Naive thymus-derived CD8-positive, alpha-beta T cell (primary cell): ENCODE measurements at regions not wholly inside any gene's neighbourhood (a gene's known extent, or its start where the extent isn't known, plus 50 kb on each side); places are given as distances from the start of the nearest gene placed in this dataset.
A peak's percentile ranks its signal among the peaks of the same experiment; 100 is the strongest.
"Not testable (repeated sequence)": the region's sequence is repeated elsewhere in the genome, so short reads cannot be mapped to it uniquely, and the experiment has no call there.

Source experiments
- ATAC-seq, 2 donors: fragments of 150-1000 bp; cut with Tn5 transposase in 1 of 2; sonication (Bioruptor Pico), chemical (Tn5 transposase) in 1 of 2; 1 replicate in 1 of 2; 2 replicates in 1 of 2; pipeline ENCODE4 v1.10.0; 2021; ENCODE audit warnings: mild to moderate bottlenecking in 2 of 2, moderate library complexity in 2 of 2
- POLR2A ChIA-PET: fragments of 350-600 bp; sonication (Branson Sonifier 250); formaldehyde crosslinking; loops from one replicate; lab custom pipeline; 2021; ENCODE audit warnings: antibody characterized with exemption; lab: Charles Lee
- DNase-seq, 10 donors: peaks; one replicate each; pipeline versions ENCODE4 v3.0.0 to v3.0.0-alpha.2; 2020 to 2022
- H3K27ac Mint-ChIP-seq, 10 donors: one replicate each; pipeline ENCODE4 v1.8.0; 2020 to 2022; ENCODE audit warnings: mild to moderate bottlenecking in 10 of 10, mixed read lengths in 10 of 10, moderate library complexity in 4 of 10, inconsistent platforms in 1 of 10
- H3K27me3 Mint-ChIP-seq, 5 donors: one replicate each; pipeline ENCODE4 v1.8.0; 2021 to 2022; ENCODE audit warnings: mixed read lengths in 5 of 5
- H3K36me3 Mint-ChIP-seq, 3 donors: one replicate each; pipeline ENCODE4 v1.8.0; 2020 to 2022; ENCODE audit warnings: mixed read lengths in 3 of 3, mild to moderate bottlenecking in 2 of 3, inconsistent platforms in 1 of 3
- H3K4me1 Mint-ChIP-seq, 4 donors: one replicate each; pipeline ENCODE4 v1.8.0; 2021 to 2022; ENCODE audit warnings: mixed read lengths in 4 of 4
- H3K4me3 Mint-ChIP-seq, 10 donors: one replicate each; pipeline ENCODE4 v1.8.0; 2020 to 2022; ENCODE audit warnings: mild to moderate bottlenecking in 10 of 10, mixed read lengths in 10 of 10, moderate library complexity in 6 of 10, inconsistent platforms in 1 of 10
- H3K9me3 Mint-ChIP-seq, 9 donors: one replicate each; pipeline ENCODE4 v1.8.0; 2020 to 2022; ENCODE audit warnings: mixed read lengths in 9 of 9, mild to moderate bottlenecking in 3 of 9, inconsistent platforms in 1 of 9, moderate library complexity in 1 of 9

DNA sequence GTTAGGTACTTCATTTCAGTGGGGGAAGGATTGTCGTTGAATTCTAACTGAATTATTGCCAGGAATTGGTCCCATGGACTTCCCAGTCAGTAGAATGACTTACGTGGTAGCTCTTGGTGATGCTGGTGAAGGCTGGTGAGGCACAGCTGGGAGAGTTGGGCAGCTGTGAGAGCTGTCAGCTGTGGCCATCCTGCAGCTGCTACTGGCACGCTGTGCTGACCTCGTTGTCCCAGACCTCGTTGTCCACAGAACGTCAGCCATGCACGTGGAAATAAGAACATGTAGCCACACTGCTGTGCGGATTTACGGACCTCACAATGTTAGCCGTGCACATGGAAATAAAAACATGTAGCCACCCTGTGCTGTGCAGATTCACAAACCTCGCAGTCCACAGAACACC, 102.3 kb downstream of the NPIPB11 start:
- Mint-ChIP-seq H3K4me3 (no peak overlapping the region), H3K27ac (no peak overlapping the region), H3K27me3 (no peaks in the 10 kb centered on the region), H3K4me1 (peaks cover 0 to 20% (median 2%) of the 10 kb centered on the region in 4 donors), H3K36me3 (no peaks in the 10 kb centered on the region), H3K9me3 (no peaks in the 10 kb centered on the region)
- DNase-seq (no peak), ATAC-seq (no peak)
- POLR2A ChIA-PET: no interaction called here

DNA sequence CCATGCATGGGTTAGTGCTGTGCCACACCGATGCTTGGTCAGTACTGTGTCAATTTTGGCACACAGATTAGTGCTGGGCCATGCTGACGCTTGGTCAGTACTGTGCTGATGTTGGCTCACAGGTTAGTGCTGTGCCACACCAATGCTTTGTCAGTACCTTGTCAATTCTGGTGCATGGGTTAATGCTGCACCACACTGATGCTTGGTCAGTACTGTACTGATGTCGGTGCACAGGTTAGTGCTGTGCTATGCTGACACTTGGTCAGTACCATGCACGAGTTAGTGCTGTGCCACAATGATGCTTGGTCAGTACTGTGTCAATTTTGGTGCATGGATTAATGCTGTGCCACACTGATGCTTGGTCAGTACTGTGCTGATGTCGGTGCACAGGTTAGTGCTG, 103.0 kb downstream of the NPIPB11 start:
- no peaks in the 10 kb centered on the region for H3K36me3 Mint-ChIP-seq

DNA sequence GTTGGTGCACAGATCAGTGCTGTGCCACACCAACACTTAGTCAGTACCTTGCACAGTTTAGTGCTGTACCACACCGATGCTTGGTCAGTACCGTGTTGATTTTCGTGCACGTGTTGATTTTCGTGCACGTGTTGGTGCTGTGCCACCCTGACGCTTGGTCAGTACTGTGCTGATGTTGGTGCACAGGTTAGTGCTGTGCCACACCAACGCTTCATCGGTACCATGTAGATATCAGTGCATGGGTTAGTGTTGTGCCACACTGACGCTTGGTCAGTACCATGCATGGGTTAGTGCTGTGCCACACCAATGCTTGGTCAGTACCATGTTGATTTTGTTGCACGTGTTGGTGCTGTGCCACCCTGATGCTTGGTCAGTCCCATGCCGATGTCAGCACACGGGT, 103.5 kb downstream of the NPIPB11 start:
- Mint-ChIP-seq H3K36me3 (no peaks in the 10 kb centered on the region), H3K27ac (no peak overlapping the region), H3K27me3 (no peaks in the 10 kb centered on the region), H3K4me3 (no peak overlapping the region), H3K9me3 (no peaks in the 10 kb centered on the region), H3K4me1 (peaks cover 0 to 20% (median 3%) of the 10 kb centered on the region in 4 donors)
- POLR2A ChIA-PET: no interaction called here
- ATAC-seq (no peak), DNase-seq (no peak)

More for the DNA sequence above, 103.0 kb downstream of the NPIPB11 start:
- no peak for DNase-seq
- POLR2A ChIA-PET: no interaction called here
- H3K27me3 Mint-ChIP-seq: no peaks in the 10 kb centered on the region
- ATAC-seq: no peak
- H3K9me3 Mint-ChIP-seq: no peaks in the 10 kb centered on the region
- H3K4me1 Mint-ChIP-seq: peaks cover 0 to 20% (median 3%) of the 10 kb centered on the region in 4 donors
- H3K4me3 Mint-ChIP-seq: no peak overlapping the region
- no peak overlapping the region for H3K27ac Mint-ChIP-seq

DNA sequence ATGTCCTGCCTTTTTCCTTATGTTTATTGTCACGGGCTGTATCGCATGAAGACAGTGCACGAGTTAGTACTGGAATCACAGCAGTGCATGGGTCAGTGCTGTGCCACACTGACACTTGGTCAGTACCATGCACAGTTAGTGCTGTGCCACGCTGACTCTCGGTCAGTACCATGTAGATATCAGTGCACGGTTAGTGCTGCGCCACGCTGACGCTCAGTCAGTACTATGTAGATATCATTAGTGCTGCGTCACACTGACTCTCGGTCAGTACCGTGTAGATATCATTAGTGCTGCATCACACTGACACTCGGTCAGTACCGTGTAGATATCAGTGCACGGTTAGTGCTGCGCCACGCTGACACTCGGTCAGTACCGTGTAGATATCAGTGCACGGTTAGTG, 104.1 kb downstream of the NPIPB11 start:
- H3K9me3 Mint-ChIP-seq, DNase-seq, H3K36me3 Mint-ChIP-seq, ATAC-seq, POLR2A ChIA-PET, H3K27me3 Mint-ChIP-seq, H3K4me3 Mint-ChIP-seq: not testable (repeated sequence)
- Mint-ChIP-seq H3K4me1 (peaks cover 0 to 15% (median 4%) of the 10 kb centered on the region in 4 donors), H3K27ac (peak overlapping the region in 1 of 10 donors; percentile 14)

DNA sequence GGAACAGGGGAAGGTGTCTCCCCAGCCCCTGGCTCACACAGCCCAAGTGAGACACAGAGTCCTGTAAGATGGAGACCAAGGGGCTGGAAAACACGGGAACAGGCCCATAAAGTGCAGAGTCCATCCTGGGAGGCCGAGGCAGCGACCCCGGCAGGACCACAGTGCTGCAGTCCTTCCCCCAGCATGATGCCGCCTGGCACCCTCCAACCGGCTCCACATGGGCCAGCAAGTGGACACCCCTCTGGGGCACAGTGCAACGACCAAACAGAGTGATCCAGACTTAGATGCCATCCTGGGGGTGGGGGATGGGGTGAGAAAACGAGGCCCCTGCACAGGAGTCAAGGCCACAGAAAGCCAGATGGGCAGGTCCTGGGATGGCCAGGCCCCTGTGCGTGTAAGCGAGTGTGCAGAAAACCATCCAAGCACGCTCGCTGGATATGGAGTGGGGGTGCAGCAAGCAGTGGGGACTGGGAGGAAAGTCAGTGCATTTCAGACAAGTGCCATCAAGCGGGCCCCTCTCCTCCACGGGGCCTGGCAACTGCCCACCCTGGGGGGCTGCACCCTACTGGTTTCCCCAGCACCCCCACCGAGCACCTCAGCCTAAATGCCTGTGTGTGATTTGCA, 104.7 kb downstream of the NPIPB11 start:
- H3K9me3 Mint-ChIP-seq, POLR2A ChIA-PET, ATAC-seq, H3K27me3 Mint-ChIP-seq, DNase-seq, H3K27ac Mint-ChIP-seq, H3K4me3 Mint-ChIP-seq, H3K36me3 Mint-ChIP-seq: not testable (repeated sequence)
- peaks cover 0 to 13% (median 4%) of the 10 kb centered on the region in 4 donors for H3K4me1 Mint-ChIP-seq

DNA sequence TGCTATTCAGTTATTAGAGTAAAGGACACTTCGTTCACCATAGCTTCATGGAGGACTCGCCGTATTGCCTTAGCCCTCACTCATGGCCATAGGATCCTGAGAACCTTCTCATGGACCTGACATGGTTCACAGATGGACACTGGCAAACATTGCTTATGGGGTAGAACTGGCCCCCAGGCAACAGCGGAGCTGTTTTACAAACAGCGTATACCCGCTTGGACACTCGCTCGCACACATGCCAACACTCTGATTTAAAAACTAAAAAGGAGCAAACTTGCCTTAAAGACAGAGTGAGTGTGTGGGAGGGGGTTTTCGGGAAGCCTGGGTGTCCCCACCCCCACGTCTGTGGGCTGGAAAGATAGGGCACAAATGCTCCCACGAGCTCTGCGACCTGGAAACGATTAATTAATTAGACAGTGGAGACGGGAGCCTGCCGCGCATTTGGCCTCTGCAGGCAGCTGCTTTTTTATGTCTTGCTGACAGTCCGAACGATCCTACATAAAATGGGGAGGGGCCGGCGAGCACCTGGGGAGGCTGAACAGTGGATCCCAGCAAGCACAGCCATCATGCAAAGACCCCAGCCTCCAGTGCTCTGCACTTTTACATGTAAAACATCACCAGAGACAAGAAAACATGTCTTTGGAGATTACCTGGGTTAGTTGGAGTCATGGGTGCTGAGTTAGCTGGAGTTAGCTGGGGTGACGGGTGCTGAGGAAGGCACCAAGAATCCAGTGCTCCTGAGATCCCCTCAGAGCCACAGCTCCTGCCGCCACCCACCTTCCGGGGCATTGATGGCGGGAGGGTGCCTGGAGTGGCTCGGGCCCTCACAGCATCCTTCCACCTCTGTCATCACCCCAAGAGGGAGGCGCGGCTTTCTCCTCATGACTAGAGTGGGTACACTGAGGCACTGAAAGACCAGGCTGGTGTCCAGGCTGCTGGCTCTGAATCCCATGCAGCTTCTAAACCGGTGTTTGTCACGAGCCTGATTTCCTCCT, 105.7 kb downstream of the NPIPB11 start:
- H3K36me3 Mint-ChIP-seq, H3K4me3 Mint-ChIP-seq, DNase-seq, POLR2A ChIA-PET, H3K27me3 Mint-ChIP-seq, ATAC-seq, H3K27ac Mint-ChIP-seq, H3K9me3 Mint-ChIP-seq: not testable (repeated sequence)
- H3K4me1 Mint-ChIP-seq: peaks cover 0 to 13% (median 4%) of the 10 kb centered on the region in 4 donors

DNA sequence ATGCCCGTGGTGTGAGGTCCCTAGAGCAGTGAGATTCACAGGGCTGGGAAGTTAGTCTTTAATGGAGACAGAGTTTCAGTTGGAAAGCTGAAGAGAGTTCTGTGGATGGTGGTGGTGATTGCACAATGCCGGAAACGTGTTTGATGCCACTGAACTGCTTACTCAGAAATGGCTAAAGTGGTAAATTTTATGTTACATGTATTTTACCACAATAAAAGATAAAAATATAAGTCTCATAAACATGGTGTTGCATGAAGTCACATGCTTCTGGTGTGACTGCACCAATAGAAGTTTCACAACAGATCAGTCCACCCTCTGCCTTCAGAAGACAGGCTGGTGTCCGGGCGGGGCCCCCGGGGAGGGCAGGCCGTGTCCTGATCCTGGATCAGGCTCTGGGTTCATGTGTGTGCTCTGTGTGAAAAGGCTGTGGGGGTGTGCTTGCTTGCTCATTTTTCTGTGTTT, 106.5 kb downstream of the NPIPB11 start:
- H3K27me3 Mint-ChIP-seq, DNase-seq, H3K27ac Mint-ChIP-seq, H3K4me3 Mint-ChIP-seq, ATAC-seq, POLR2A ChIA-PET, H3K9me3 Mint-ChIP-seq, H3K36me3 Mint-ChIP-seq: not testable (repeated sequence)
- peaks cover 0 to 13% (median 3%) of the 10 kb centered on the region in 4 donors for H3K4me1 Mint-ChIP-seq

DNA sequence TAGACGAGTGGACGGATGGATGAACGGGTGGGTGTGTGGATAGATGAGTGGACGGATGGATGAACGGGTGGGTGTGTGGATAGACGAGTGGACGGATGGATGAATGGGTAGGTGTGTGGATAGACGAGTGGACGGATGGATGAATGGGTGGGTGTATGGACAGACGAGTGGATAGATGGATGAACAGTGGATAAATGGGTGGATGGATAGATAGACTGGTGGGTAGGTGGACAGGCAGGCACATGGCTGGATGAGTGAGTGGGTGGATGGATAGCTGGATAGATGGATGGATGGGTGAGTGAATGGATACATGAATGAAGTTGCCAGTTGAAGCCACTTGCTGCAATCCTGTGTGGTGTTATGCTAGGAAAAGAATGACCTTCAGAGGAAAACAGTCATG, 107.5 kb downstream of the NPIPB11 start:
- H3K27me3 Mint-ChIP-seq, H3K36me3 Mint-ChIP-seq, H3K9me3 Mint-ChIP-seq, POLR2A ChIA-PET, DNase-seq, ATAC-seq, H3K4me3 Mint-ChIP-seq: not testable (repeated sequence)
- Mint-ChIP-seq H3K27ac (peak overlapping the region in 1 of 10 donors; percentile 35), H3K4me1 (peaks cover 0 to 13% (median 4%) of the 10 kb centered on the region in 4 donors)

DNA sequence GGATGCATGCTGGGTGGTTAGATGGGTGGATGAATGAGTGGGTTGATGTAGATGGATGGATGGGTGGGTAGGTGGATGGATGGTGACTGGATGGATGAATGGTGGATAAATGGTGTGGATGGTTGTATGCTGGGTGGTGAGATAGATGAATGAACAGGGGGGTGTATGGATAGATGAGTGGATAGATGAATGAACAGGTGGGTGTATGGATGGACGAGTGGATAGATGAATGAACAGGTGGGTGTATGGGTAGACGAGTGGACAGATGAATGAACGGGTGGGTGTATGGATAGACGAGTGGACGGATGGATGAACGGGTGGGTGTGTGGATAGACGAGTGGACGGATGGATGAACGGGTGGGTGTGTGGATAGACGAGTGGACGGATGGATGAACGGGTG, 108.2 kb downstream of the NPIPB11 start:
- ATAC-seq, H3K4me3 Mint-ChIP-seq, H3K36me3 Mint-ChIP-seq, H3K27me3 Mint-ChIP-seq, H3K27ac Mint-ChIP-seq, DNase-seq, POLR2A ChIA-PET, H3K9me3 Mint-ChIP-seq: not testable (repeated sequence)
- peaks cover 0 to 13% (median 4%) of the 10 kb centered on the region in 4 donors for H3K4me1 Mint-ChIP-seq

DNA sequence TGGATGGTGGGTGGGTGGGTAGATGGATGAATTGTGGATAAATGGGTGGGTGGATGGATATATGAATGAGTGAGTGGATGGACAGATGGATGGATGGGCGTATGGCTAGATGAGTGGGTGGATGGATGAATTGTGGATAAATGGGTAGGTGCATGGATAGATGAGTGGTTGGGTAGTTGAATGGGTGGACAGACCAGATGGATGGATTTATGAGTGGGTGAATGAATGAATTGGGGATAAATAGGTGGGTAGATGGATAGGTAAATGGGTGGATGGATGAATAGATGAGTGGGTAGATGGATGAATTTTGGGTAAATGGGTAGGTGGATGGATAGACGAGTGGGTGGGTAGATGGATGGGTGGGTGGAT, 108.7 kb downstream of the NPIPB11 start:
- ATAC-seq, H3K9me3 Mint-ChIP-seq, H3K36me3 Mint-ChIP-seq, POLR2A ChIA-PET, DNase-seq, H3K27me3 Mint-ChIP-seq: not testable (repeated sequence)
- H3K4me3 Mint-ChIP-seq: peak overlapping the region in 1 of 10 donors; percentile 11
- peaks cover 0 to 13% (median 4%) of the 10 kb centered on the region in 4 donors for H3K4me1 Mint-ChIP-seq
- peak overlapping the region in 1 of 10 donors; percentile 46 for H3K27ac Mint-ChIP-seq

DNA sequence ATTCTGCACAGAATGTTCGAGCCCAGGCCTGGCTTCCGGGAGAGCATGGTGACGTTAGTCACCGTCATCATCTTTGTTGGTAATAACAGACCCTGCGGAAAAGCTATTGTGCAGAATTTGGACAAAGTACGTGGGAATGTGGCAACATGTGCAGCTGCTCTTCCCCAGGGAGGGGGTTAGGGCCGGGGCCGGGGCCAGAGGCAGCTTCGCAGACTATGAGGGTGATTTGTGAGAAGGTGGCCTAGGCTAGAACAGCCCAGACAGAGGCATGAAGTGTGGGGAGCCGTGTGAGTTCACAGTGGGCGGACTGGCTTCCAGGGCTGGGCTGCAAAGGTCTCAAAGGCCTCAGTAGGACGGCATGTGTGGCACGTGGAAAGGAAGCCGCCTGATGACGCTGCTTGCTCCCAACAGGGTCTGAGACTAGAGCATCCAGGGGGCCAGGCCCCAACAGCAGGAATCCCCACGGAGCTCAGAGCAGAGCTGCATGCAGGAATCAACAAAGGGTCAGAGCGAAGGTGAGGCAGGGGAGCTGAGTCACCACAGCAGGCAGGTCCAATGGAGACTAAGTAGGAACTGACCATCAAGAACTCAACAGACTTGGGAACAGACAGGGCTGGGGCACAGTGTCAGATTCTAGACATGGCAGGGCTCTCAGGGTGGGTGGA, 109.2 kb downstream of the NPIPB11 start:
- H3K4me3 Mint-ChIP-seq, ATAC-seq, H3K9me3 Mint-ChIP-seq, H3K36me3 Mint-ChIP-seq, POLR2A ChIA-PET, H3K27me3 Mint-ChIP-seq, DNase-seq: not testable (repeated sequence)
- peak overlapping the region in 1 of 10 donors; percentile 46 for H3K27ac Mint-ChIP-seq
- H3K4me1 Mint-ChIP-seq: peaks cover 0 to 13% (median 4%) of the 10 kb centered on the region in 4 donors

DNA sequence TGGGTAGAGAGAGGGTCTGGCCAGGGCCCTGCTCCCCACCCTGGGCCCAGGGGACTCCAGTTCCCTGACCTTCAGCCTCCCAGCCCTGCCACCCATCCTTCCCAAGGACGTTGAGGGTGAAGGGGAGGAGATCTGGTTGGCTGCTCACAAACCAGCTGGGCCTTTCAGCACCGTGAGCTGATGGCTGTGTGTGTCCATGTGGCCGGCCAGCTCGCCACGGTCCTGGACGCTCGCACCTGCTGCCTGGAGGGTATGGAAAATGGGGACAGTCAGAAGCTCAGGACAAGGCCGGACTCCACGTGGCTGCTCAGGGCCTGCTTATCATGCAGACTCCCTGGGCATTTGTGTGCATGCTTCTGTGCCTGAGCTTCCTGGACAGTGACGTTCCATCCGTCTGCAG, 110.3 kb downstream of the NPIPB11 start:
- POLR2A ChIA-PET, H3K4me3 Mint-ChIP-seq, H3K36me3 Mint-ChIP-seq, DNase-seq, ATAC-seq, H3K9me3 Mint-ChIP-seq, H3K27me3 Mint-ChIP-seq, H3K27ac Mint-ChIP-seq: not testable (repeated sequence)
- H3K4me1 Mint-ChIP-seq: peaks cover 0 to 13% (median 4%) of the 10 kb centered on the region in 4 donors
